ENCODE measurements at regions not wholly inside any gene's neighbourhood (a gene's known extent, or its start where the extent isn't known, plus 50 kb on each side); places are given as distances from the start of the nearest gene placed in this dataset.

DNA sequence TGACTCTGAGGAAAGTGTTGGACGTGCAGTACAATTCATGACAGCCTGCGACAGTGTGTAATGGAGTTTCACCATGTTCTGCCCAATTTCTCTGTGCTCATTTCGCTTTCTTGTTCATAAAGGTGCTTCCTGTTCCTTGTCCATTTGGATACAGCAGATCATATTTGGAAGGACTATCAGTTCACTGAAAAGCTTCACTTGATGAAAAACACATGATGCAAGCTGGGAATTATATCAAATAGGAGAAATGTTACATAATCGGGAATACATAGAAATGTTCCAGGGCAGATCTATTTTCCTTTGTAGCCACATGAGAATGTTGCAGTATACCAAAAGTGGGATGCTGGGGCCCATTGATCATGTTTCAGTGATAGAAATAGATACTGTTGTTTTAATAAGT is 266.3 kb upstream of the SLC14A2 start:
- no peak overlapping the region for H3K18ac ChIP-seq (ENCODE audit: low read depth, low read length)
- H3K4ac ChIP-seq (ENCODE audit: low read depth, low read length) = no peak overlapping the region
- H3K4me3 ChIP-seq (ENCODE audit: insufficient read depth, low read depth, low read length) = no peak overlapping the region
- dilution Hi-C loops (cut with HindIII; ENCODE audit: low sequenced_read_pairs, unreplicated experiment) = no loop called here
- H3K56ac ChIP-seq (ENCODE audit: extremely low read depth, insufficient read depth, low read length) = no peak overlapping the region
- no peaks in the 10 kb centered on the region for H3K79me1 ChIP-seq (ENCODE audit: low read depth in 1 of 2, low read length in 2 of 2)
- H3K23ac ChIP-seq (ENCODE audit: low read depth, low read length) = no peak overlapping the region
- no peak overlapping the region for H2BK20ac ChIP-seq (ENCODE audit: low read depth, low read length)
- no peak overlapping the region for H3K27ac ChIP-seq (ENCODE audit: insufficient read depth, low read length)
- H2AK5ac ChIP-seq (ENCODE audit: low read depth, low read length) = no peak overlapping the region
- H2AFZ ChIP-seq (replicated peaks; ENCODE audit: low read length, poor library complexity) = no peak overlapping the region
- CTCF ChIA-PET = no interaction called here
- H3K9me3 ChIP-seq (ENCODE audit: control insufficient read depth, insufficient read depth, low read length) = no peaks in the 10 kb centered on the region
- BruUV-seq (replicated peaks) = no TSS peak
- no peaks in the 10 kb centered on the region for H3K36me3 ChIP-seq (ENCODE audit: control insufficient read depth, insufficient read depth, low read length)
- no peak overlapping the region for H2BK5ac ChIP-seq (ENCODE audit: low read depth, low read length, poor library complexity, severe bottlenecking)
- no peak overlapping the region for H2AK9ac ChIP-seq (replicated peaks; ENCODE audit: low read depth, low read length, poor library complexity)
- WGBS, 2 experiments (ENCODE audit: extremely low coverage in 2 of 2, insufficient read length in 1 of 2) = 80% methylated on average over 2 of the region's 4 CpGs; no CpG with 5 or more reads in 1 of the 2 experiments
- no peak for TF ChIP-seq RFX5 (IDR thresholded peaks at IDR 0.05; ENCODE audit: low read depth, low read length)
- TF ChIP-seq, protein P1, sequence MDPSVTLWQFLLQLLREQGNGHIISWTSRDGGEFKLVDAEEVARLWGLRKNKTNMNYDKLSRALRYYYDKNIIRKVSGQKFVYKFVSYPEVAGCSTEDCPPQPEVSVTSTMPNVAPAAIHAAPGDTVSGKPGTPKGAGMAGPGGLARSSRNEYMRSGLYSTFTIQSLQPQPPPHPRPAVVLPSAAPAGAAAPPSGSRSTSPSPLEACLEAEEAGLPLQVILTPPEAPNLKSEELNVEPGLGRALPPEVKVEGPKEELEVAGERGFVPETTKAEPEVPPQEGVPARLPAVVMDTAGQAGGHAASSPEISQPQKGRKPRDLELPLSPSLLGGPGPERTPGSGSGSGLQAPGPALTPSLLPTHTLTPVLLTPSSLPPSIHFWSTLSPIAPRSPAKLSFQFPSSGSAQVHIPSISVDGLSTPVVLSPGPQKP (IDR thresholded peaks at IDR 0.05; ENCODE audit: borderline replicate concordance, low read depth, low read length) = no peak
- no peak for TF ChIP-seq FOS (IDR thresholded peaks at IDR 0.05; ENCODE audit: low read depth, low read length)
- no peak for TF ChIP-seq POLR2A (IDR thresholded peaks at IDR 0.05; ENCODE audit: low read depth, low read length)
- TF ChIP-seq MXI1 (IDR thresholded peaks at IDR 0.05; ENCODE audit: borderline replicate concordance, low read depth, low read length) = no peak
- TF ChIP-seq CEBPB (IDR thresholded peaks at IDR 0.05; ENCODE audit: low read depth, low read length) = no peak
- no peak for TF ChIP-seq MAZ (IDR thresholded peaks at IDR 0.05; ENCODE audit: borderline replicate concordance, low read depth, low read length)
- no peak for TF ChIP-seq BHLHE40 (IDR thresholded peaks at IDR 0.05; ENCODE audit: low read depth, low read length)
- TF ChIP-seq, protein P2, sequence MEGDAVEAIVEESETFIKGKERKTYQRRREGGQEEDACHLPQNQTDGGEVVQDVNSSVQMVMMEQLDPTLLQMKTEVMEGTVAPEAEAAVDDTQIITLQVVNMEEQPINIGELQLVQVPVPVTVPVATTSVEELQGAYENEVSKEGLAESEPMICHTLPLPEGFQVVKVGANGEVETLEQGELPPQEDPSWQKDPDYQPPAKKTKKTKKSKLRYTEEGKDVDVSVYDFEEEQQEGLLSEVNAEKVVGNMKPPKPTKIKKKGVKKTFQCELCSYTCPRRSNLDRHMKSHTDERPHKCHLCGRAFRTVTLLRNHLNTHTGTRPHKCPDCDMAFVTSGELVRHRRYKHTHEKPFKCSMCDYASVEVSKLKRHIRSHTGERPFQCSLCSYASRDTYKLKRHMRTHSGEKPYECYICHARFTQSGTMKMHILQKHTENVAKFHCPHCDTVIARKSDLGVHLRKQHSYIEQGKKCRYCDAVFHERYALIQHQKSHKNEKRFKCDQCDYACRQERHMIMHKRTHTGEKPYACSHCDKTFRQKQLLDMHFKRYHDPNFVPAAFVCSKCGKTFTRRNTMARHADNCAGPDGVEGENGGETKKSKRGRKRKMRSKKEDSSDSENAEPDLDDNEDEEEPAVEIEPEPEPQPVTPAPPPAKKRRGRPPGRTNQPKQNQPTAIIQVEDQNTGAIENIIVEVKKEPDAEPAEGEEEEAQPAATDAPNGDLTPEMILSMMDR (conservative IDR thresholded peaks at IDR 0.05; ENCODE audit: low read depth, low read length) = no peak
- no peak for TF ChIP-seq RCOR1 (IDR thresholded peaks at IDR 0.05; ENCODE audit: insufficient replicate concordance, low read length)
- H3K27me3 ChIP-seq (ENCODE audit: control insufficient read depth, insufficient read depth, low read length) = peaks cover 1% of the 10 kb centered on the region; the same call in 1 of the 2 replicates
- no peaks in the 10 kb centered on the region for H4K20me1 ChIP-seq (ENCODE audit: insufficient read depth, low read length)
- intact Hi-C loops (cut with micrococcal nuclease) = no loop called here
- H3K14ac ChIP-seq (replicated peaks; ENCODE audit: low read depth, low read length) = no peak overlapping the region
- no peak overlapping the region for H3K4me2 ChIP-seq (ENCODE audit: low read depth, low read length)
- no peaks in the 10 kb centered on the region for H3K9me1 ChIP-seq (ENCODE audit: insufficient read depth, low read length)
- in situ Hi-C loops (cut with MboI; ENCODE audit: low sequenced_read_pairs) = no loop called here
- no peaks in the 10 kb centered on the region for H3K4me1 ChIP-seq (ENCODE audit: control insufficient read depth, insufficient read depth, low read length)
- ATAC-seq (ENCODE audit: low read depth) = no peak
- DNase-seq = no peak
- no peak overlapping the region for H2BK120ac ChIP-seq (ENCODE audit: low read depth, low read length)
- H2BK15ac ChIP-seq (ENCODE audit: low read depth, low read length) = no peak overlapping the region
- no peak overlapping the region for H4K91ac ChIP-seq (ENCODE audit: insufficient read depth, low read depth, low read length)
- POLR2A ChIA-PET (ENCODE audit: unreplicated experiment) = no interaction called here
- H4K5ac ChIP-seq (ENCODE audit: low read depth, low read length) = no peak overlapping the region
- H4K8ac ChIP-seq (ENCODE audit: low read depth in 2 of 2, low read length in 2 of 2) = no peak overlapping the region
- H3K9ac ChIP-seq (ENCODE audit: low read depth, low read length) = no peak overlapping the region

Measured in IMR-90 (cell line).